GM12872 (cell line): ENCODE measurements at regions not wholly inside any gene's neighbourhood (a gene's known extent, or its start where the extent isn't known, plus 50 kb on each side); places are given as distances from the start of the nearest gene placed in this dataset.
A peak's percentile ranks its signal among the peaks of the same experiment; 100 is the strongest.

Experiments used
- TF ChIP-seq, protein P1 (sequence below): IDR thresholded peaks from 3 replicates; pipeline ENCODE4 v1.5.1; 2011; ENCODE audit warnings: low read depth, mild to moderate bottlenecking, low read length, moderate library complexity; ENCODE audit not compliant: insufficient read depth

DNA sequence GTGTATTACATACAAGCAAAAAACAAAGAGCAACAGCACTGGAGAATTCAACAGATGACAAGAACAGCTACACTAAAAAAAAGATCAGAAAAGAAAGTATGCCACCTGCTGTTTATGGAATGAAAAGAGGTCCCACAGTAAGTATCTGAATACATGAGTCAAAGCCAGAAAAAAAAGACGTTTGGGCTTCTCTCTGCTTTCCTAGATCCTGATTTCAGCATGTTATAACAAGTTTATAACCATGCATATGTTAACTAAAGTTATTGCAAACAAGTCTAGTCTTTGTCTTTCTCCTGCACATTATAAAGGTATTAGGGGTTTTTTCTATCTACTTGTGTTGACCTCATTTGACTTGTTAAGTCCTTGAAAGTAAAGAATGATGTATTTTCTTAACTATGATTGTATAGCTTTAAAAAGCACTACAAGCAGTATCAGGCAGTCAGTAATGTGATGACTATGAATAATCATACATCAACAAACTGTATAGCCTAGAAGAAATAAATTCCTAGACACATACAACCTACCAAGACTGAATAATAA, 108.5 kb upstream of the COL5A2 start:
- TF ChIP-seq, protein P1, sequence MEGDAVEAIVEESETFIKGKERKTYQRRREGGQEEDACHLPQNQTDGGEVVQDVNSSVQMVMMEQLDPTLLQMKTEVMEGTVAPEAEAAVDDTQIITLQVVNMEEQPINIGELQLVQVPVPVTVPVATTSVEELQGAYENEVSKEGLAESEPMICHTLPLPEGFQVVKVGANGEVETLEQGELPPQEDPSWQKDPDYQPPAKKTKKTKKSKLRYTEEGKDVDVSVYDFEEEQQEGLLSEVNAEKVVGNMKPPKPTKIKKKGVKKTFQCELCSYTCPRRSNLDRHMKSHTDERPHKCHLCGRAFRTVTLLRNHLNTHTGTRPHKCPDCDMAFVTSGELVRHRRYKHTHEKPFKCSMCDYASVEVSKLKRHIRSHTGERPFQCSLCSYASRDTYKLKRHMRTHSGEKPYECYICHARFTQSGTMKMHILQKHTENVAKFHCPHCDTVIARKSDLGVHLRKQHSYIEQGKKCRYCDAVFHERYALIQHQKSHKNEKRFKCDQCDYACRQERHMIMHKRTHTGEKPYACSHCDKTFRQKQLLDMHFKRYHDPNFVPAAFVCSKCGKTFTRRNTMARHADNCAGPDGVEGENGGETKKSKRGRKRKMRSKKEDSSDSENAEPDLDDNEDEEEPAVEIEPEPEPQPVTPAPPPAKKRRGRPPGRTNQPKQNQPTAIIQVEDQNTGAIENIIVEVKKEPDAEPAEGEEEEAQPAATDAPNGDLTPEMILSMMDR, result peak; percentile 35; the same call in 2 of the 3 replicates

DNA sequence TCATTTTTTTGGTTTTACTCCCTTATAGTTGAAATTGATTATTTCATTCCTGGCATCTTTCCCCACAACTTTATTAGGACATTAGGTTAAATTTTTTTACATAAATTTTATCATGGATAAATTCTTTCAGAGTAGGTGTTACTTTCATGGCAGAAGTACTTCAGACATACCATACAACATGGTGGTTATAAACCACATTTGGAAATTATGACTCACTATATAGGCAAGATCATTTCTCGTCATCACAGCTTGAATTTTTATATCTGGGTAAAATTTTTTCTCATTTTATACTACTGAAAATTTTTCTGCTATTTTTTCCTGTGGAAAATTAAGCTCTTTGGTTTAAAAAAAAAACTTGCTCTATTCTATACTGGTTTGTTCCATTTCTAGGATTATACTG, 111.9 kb upstream of the COL5A2 start:
- TF ChIP-seq, protein P1, result no peak

DNA sequence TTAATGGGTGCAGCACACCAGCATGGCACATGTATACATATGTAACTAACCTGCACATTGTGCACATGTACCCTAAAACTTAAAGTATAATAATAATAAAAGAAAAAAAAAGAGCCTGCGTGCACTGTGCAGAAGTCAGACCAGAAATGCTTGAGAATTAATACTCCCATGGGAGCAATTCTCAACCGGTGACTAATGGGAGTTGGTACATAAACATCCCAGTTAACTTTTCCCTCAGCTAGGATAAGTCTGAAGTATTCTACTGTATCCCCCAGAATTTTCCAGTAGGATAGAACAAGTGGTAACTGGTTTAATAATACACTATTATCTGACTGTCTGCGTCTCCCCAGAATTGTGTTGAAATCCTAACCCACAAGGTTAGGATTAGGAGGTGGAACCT, 113.6 kb upstream of the COL5A2 start:
- TF ChIP-seq, protein P1, result no peak

DNA sequence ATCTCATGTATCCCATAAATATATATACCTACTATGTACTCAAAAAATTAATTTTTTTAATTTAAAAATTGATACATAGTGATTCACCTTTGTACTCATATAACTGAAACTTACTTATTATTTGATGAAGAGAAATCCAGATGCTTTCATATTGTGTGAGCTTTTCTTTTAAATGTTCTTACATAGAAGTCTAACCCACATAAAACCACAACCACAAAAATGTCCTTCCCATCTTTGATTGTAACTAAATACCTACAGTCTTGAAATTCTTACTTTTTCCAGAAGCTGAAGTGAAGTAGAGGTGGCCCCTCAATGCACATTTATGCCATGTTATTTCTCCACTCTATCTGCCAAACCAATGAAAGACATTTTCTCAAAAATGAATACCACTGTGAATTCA, 117.9 kb upstream of the COL5A2 start:
- TF ChIP-seq, protein P1, result no peak

DNA sequence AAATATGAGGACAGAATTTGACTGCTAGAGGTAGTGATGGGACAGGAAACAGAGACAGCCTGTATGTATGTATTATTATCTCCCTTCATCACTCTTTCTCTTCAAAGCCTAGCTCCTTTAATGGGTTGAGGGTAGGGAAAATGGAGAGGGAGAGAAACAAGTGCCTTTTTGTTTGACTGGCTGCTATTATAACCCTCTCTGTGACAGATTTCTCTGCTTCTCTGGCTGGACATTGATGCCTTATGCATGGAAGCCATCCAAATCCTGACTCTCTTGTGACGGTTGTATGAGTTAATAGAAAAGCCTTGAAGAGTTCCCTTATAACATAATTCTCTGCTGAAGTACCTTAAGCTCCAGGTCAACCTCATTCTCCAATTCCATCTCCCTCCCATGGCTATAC, 118.5 kb upstream of the COL5A2 start:
- TF ChIP-seq, protein P1, result no peak

DNA sequence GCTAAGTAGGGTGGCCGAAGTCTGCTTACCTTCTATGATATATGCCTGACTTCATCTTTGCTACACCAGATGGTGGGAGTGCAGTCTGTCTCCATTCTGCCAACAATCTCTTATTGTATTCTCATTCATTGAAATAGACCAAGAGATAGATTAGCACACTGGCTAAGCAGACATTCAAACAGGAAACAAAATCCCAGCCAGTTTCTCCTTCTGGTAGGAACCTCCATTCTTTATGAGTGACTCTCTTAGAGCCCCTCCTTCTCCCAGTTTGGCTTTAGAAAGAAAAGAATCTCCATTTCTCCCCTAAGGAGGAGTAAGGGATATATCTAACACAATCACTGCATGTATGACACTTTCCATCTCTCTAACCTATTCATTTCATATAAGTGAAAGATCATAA, 118.9 kb upstream of the COL5A2 start:
- TF ChIP-seq, protein P1, result no peak

DNA sequence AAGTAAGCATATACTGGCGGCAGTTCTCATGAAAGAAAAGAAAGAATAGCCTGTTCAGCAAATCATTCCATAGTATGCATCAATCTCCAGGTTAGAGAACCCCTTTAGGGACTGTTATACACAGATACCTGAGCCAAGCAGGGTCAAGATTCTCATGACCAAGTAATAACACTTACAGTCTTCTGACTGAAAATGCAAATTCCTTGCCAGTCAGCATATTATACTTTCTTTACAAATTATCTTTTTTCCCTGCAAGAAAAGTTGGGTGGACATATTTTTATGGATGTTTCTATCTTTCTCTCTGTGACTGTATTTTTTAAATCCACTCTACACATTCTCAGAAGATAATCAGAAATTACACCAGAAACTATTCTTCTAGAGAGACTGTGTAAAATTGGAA, 120.4 kb upstream of the COL5A2 start:
- TF ChIP-seq, protein P1, result no peak
